GM12878 (cell line): ENCODE measurements at regions not wholly inside any gene's neighbourhood (a gene's known extent, or its start where the extent isn't known, plus 50 kb on each side); places are given as distances from the start of the nearest gene placed in this dataset.

ENCODE experiments used
- ATAC-seq: fragments of 200-7000 bp; cut with Tn5 transposase; 3 replicates; pipeline ENCODE4 v1.9.1; 2020; ENCODE audit warnings: mild to moderate bottlenecking, moderate library complexity
- BruUV-seq: library from RNA; stranded (reverse); fragments of 400-500 nt; replicated peaks from 2 replicates; lab custom pipeline; 2021; lab: Mats Ljungman, UMichigan
- CTCF ChIA-PET: fragments of 300-600 bp; sonication (Branson Sonifier 250); formaldehyde crosslinking; extraction: SDS; loops from one replicate; lab custom pipeline; 2021; ENCODE audit warnings: inconsistent platforms; lab: Yijun Ruan, JAX
- POLR2A ChIA-PET: fragments of 350-600 bp; formaldehyde crosslinking; extraction: SDS; loops from one replicate; lab custom pipeline; 2021; ENCODE audit warnings: inconsistent platforms; lab: Charles Lee
- RAD21 ChIA-PET: fragments of 300-600 bp; sonication (Branson Sonifier 250); formaldehyde crosslinking; loops from one replicate; lab custom pipeline; 2023; ENCODE audit warnings: antibody characterized with exemption; ENCODE audit not compliant: unreplicated experiment; lab: Charles Lee
- SMC1A ChIA-PET: fragments of 300-600 bp; sonication (Branson Sonifier 250); formaldehyde crosslinking; loops from one replicate; lab custom pipeline; 2023; ENCODE audit not compliant: unreplicated experiment, uncharacterized antibody; lab: Charles Lee
- DNase-seq: peaks from one replicate; pipeline ENCODE4 v3.0.0-alpha.2; 2011; ENCODE audit warnings: low read depth, low spot score
- FAIRE-seq: peaks from 3 replicates; lab custom pipeline; 2011; peaks lifted over from hg19 to GRCh38; lab: Jason Lieb, UNC
- H2AFZ ChIP-seq: 2 replicates; pipeline ENCODE4 v1.6.0; 2011; ENCODE audit warnings: low read depth, low read length, control low read depth; ENCODE audit not compliant: control insufficient read depth
- H3K27ac ChIP-seq: 2 replicates; pipeline ENCODE4 v1.5.1; 2011; ENCODE audit warnings: control low read depth; ENCODE audit not compliant: control insufficient read depth, insufficient read depth
- H3K27me3 ChIP-seq, 2 experiments: replicated peaks in 1 of 2; 2 replicates each; pipeline versions ENCODE4 v1.6.0 to v1.6.1; 2011; ENCODE audit warnings: low read length in 1 of 2; ENCODE audit not compliant: control insufficient read depth in 2 of 2, insufficient read depth in 2 of 2
- H3K36me3 ChIP-seq, 2 experiments: 2 replicates each; pipeline ENCODE4 v1.5.1; 2011; ENCODE audit warnings: low read length in 1 of 2; ENCODE audit not compliant: control insufficient read depth in 2 of 2, insufficient read depth in 2 of 2
- H3K4me1 ChIP-seq: 2 replicates; pipeline ENCODE4 v1.6.1; 2011; ENCODE audit warnings: mild to moderate bottlenecking, low read length, moderate library complexity, mixed read lengths; ENCODE audit not compliant: control insufficient read depth, insufficient read depth
- H3K4me2 ChIP-seq: 2 replicates; pipeline ENCODE4 v1.6.0; 2011; ENCODE audit warnings: control low read depth; ENCODE audit not compliant: control insufficient read depth, insufficient read depth
- H3K4me3 ChIP-seq: fragments of 200-600 bp; sonication (generic); 2 replicates; pipeline ENCODE4 v1.5.1; 2016
- H3K79me2 ChIP-seq: 2 replicates; pipeline ENCODE4 v1.6.0; 2011; ENCODE audit warnings: low read length; ENCODE audit not compliant: control insufficient read depth, insufficient read depth
- H3K9ac ChIP-seq: 2 replicates; pipeline ENCODE4 v1.8.0; 2011; ENCODE audit warnings: low read length, control low read depth, mixed read lengths; ENCODE audit not compliant: control insufficient read depth, insufficient read depth
- H3K9me3 ChIP-seq: replicated peaks from 3 replicates; pipeline ENCODE4 v1.5.1; 2011; ENCODE audit warnings: mild to moderate bottlenecking, low read length; ENCODE audit not compliant: control insufficient read depth, insufficient read depth
- H4K20me1 ChIP-seq: 2 replicates; pipeline ENCODE4 v1.6.0; 2011; ENCODE audit not compliant: control insufficient read depth, insufficient read depth
- ASH2L ChIP-seq: fragments of 300-600, 200-600 bp; sonication (generic); IDR thresholded peaks from 2 replicates; pipeline ENCODE4 v1.6.1; 2017; ENCODE audit warnings: low read depth, mild to moderate bottlenecking, borderline replicate concordance
- ATF3 ChIP-seq: IDR thresholded peaks from 2 replicates; pipeline ENCODE4 v1.6.1; 2011; ENCODE audit warnings: low read depth, mild to moderate bottlenecking, low read length, moderate library complexity, borderline replicate concordance; ENCODE audit errors: extremely low read depth
- ATF7 ChIP-seq: fragments of 450-650 bp; IDR thresholded peaks from 2 replicates; pipeline ENCODE4 v1.6.1; 2016; ENCODE audit warnings: low read depth, mild to moderate bottlenecking
- CHD4 ChIP-seq: fragments of 200-600 bp; sonication (generic); IDR thresholded peaks from 2 replicates; pipeline ENCODE4 v1.6.1; 2016; ENCODE audit warnings: mild to moderate bottlenecking
- EGR1 ChIP-seq, 2 experiments: IDR thresholded peaks; 1 replicate in 1 of 2; 2 replicates in 1 of 2; pipeline ENCODE4 v1.6.1; 2011 to 2012; ENCODE audit warnings: low read depth in 2 of 2, low read length in 2 of 2, borderline replicate concordance in 1 of 2, mild to moderate bottlenecking in 1 of 2, moderate library complexity in 1 of 2
- EP300 ChIP-seq, 2 experiments: fragments of 150-350 bp in 1 of 2; IDR thresholded peaks; 2 replicates each; pipeline ENCODE4 v1.6.1; 2011 to 2012; ENCODE audit warnings: low read depth in 2 of 2, low read length in 2 of 2, borderline replicate concordance in 1 of 2, improper control_type of control experiment in 1 of 2, inconsistent platforms in 1 of 2; ENCODE audit not compliant: control insufficient read depth in 1 of 2
- FOXM1 ChIP-seq: IDR thresholded peaks from 2 replicates; pipeline ENCODE4 v1.6.1; 2012; ENCODE audit warnings: low read depth, mild to moderate bottlenecking, inconsistent platforms, low read length, moderate library complexity
- GATAD2B ChIP-seq: fragments of 450-650 bp; conservative IDR thresholded peaks from 2 replicates; pipeline ENCODE4 v1.6.1; 2017; ENCODE audit warnings: low read depth, mild to moderate bottlenecking, moderate library complexity
- HCFC1 ChIP-seq: fragments of 150-350 bp; IDR thresholded peaks from 2 replicates; pipeline ENCODE4 v1.6.1; 2014; ENCODE audit warnings: low read length
- IRF4 ChIP-seq: IDR thresholded peaks from 2 replicates; pipeline ENCODE4 v1.6.1; 2011; ENCODE audit warnings: low read depth, low read length
- JUNB ChIP-seq: IDR thresholded peaks from 2 replicates; pipeline ENCODE4 v1.6.1; 2016; ENCODE audit warnings: antibody characterized with exemption, mild to moderate bottlenecking
- MYB ChIP-seq: fragments of 150-350 bp; IDR thresholded peaks from 2 replicates; pipeline ENCODE4 v1.6.1; 2014; ENCODE audit warnings: mild to moderate bottlenecking, low read depth, low read length, borderline replicate concordance
- NKRF ChIP-seq: fragments of 450-650 bp; conservative IDR thresholded peaks from 2 replicates; pipeline ENCODE4 v1.6.1; 2017; ENCODE audit warnings: mild to moderate bottlenecking, moderate library complexity
- REST ChIP-seq: IDR thresholded peaks from 2 replicates; pipeline ENCODE4 v1.6.1; 2012; ENCODE audit warnings: mild to moderate bottlenecking, low read depth, low read length
- SMARCA5 ChIP-seq: fragments of 450-650 bp; IDR thresholded peaks from 2 replicates; pipeline ENCODE4 v1.6.1; 2017; ENCODE audit warnings: mild to moderate bottlenecking
- SUZ12 ChIP-seq: fragments of 200-600 bp; sonication (generic); IDR thresholded peaks from one replicate; pipeline ENCODE4 v1.6.1; 2018; ENCODE audit warnings: antibody characterized with exemption, mild to moderate bottlenecking; ENCODE audit not compliant: unreplicated experiment
- TARDBP ChIP-seq: IDR thresholded peaks from 2 replicates; pipeline ENCODE4 v1.6.1; 2016; ENCODE audit warnings: borderline replicate concordance
- ZNF217 ChIP-seq: fragments of 450-650 bp; IDR thresholded peaks from 2 replicates; pipeline ENCODE4 v1.6.1; 2017; ENCODE audit warnings: antibody characterized with exemption, mild to moderate bottlenecking
- ZNF274 ChIP-seq: IDR thresholded peaks from one replicate; pipeline ENCODE4 v1.8.0; 2011; ENCODE audit not compliant: insufficient read length, insufficient read depth
- ZNF622 ChIP-seq: fragments of 450-650 bp; IDR thresholded peaks from 2 replicates; pipeline ENCODE4 v1.6.1; 2017; ENCODE audit warnings: mild to moderate bottlenecking, inconsistent platforms
- ZZZ3 ChIP-seq: IDR thresholded peaks from 2 replicates; pipeline ENCODE4 v1.6.1; 2011; ENCODE audit warnings: low read depth; ENCODE audit not compliant: control insufficient read depth, insufficient read length
- WGBS: methylation state at CpG from one replicate; pipeline ENCODE4 v1.1.6; 2016; ENCODE audit warnings: low lambda C conversion rate; ENCODE audit not compliant: insufficient replicate concordance, insufficient coverage; ENCODE audit errors: missing lambda C conversion rate; 5-methylcytosine and 5-hydroxymethylcytosine counted together
- in situ Hi-C: fragments of 300-500 bp; cut with MboI; formaldehyde crosslinking; loops from 9 replicates; pipeline ENCODE4 v1.14.3; 2018; ENCODE audit warnings: mixed read lengths
- intact Hi-C: fragments of 100-400 bp; cut with micrococcal nuclease; formaldehyde crosslinking; loops from one replicate; pipeline ENCODE4 v1.14.2; 2022; ENCODE audit not compliant: unreplicated experiment

- Histone ChIP-seq H4K20me1 (no peaks in the 10 kb centered on the region), H3K36me3 (no peaks in the 10 kb centered on the region), H3K79me2 (no peaks in the 10 kb centered on the region), H3K9me3 (no peaks in the 10 kb centered on the region; the same call in 2 of the 3 replicates), H3K4me1 (peaks cover 8% of the 10 kb centered on the region; the same call in 1 of the 2 replicates), H3K27me3 (no peaks in the 10 kb centered on the region), H3K9ac (no peak overlapping the region), H3K4me3 (no peak overlapping the region), H2AFZ (peak overlapping the region; percentile 8; the same call in 1 of the 2 replicates), H3K4me2 (no peak overlapping the region), H3K27ac (no peak overlapping the region)
- POLR2A ChIA-PET = interaction anchor here (1.2 kb wide), 1 partner anchor 11 kb away, joined by 3 read pairs; no protein-coding TSS in a partner anchor
- WGBS = 57% methylated on average over 8 of the region's 8 CpGs
- ATAC-seq (peak; percentile 92), DNase-seq (peak; percentile 26), FAIRE-seq (peak; percentile 75)
- intact Hi-C loops (no loop called here), in situ Hi-C loops (no loop called here)
- CTCF ChIA-PET = interaction anchor here (0.9 to 2.1 kb wide), 5 partner anchors 11 to 221 kb away, joined by 3 to 14 read pairs (median 4); no protein-coding TSS in a partner anchor
- SMC1A ChIA-PET = interaction anchor here (0.7 to 2.3 kb wide), 9 partner anchors 10 to 126 kb away, joined by 3 to 13 read pairs (median 5); no protein-coding TSS in a partner anchor
- RAD21 ChIA-PET = interaction anchor here (1.1 to 2.0 kb wide), 4 partner anchors 62 to 220 kb away, joined by 4 read pairs; no protein-coding TSS in a partner anchor
- BruUV-seq = no TSS peak
- TF ChIP-seq REST (no peak), ASH2L (no peak), HCFC1 (no peak), FOXM1 (no peak), SMARCA5 (no peak), ZNF217 (no peak), ZNF622 (no peak), EP300 (IDR thresholded peaks at IDR 0.05; ENCODE audit: borderline replicate concordance in 1 of 2, control insufficient read depth in 1 of 2, low read depth in 2 of 2, low read length in 2 of 2) (peak; percentile 32 to 49; a peak in 1 of 4 replicates), NKRF (no peak), ATF7 (no peak; the same call in 1 of the 2 replicates), CHD4 (no peak), GATAD2B (peak; percentile 70), JUNB (no peak), ZZZ3 (no peak), EGR1 (IDR thresholded peaks at IDR 0.05; ENCODE audit: borderline replicate concordance in 1 of 2, low read depth in 2 of 2, low read length in 2 of 2) (no peak), IRF4 (no peak), MYB (no peak), ZNF274 (no peak), SUZ12 (no peak), ATF3 (no peak), TARDBP (no peak)
Measured at GRCh38 chr13:28575200-28575599, 80.3 kb upstream of the FLT1 start.
